CD4-positive, alpha-beta T cell (primary cell): ENCODE measurements at regions not wholly inside any gene's neighbourhood (a gene's known extent, or its start where the extent isn't known, plus 50 kb on each side); places are given as distances from the start of the nearest gene placed in this dataset.

Source experiments
- ATAC-seq: fragments of 200-7000 bp; cut with Tn5 transposase; one replicate; pipeline ENCODE4 v1.10.0; 2022; ENCODE audit warnings: mild to moderate bottlenecking; ENCODE audit not compliant: poor library complexity
- CTCF ChIA-PET: fragments of 350-600 bp; sonication (Branson Sonifier 250); formaldehyde crosslinking; loops from one replicate; lab custom pipeline; 2021; ENCODE audit warnings: antibody characterized with exemption, inconsistent platforms; lab: Charles Lee
- POLR2A ChIA-PET: fragments of 350-600 bp; sonication (Branson Sonifier 250); formaldehyde crosslinking; loops from one replicate; lab custom pipeline; 2021; ENCODE audit warnings: antibody characterized with exemption, inconsistent platforms; lab: Charles Lee
- DNase-seq, 14 experiments: peaks; one replicate each; pipeline ENCODE4 v3.0.0-alpha.2; 2013 to 2020; ENCODE audit warnings: mixed read lengths in 2 of 14
- H3K27ac ChIP-seq, 2 donors: one replicate each; pipeline versions ENCODE4 v1.5.1 to v1.7.0; 2013; ENCODE audit warnings: low read length in 2 of 2, low read depth in 1 of 2, mild to moderate bottlenecking in 1 of 2
- H3K27me3 ChIP-seq, 2 experiments: 1 replicate in 1 of 2; 2 replicates in 1 of 2; pipeline versions ENCODE4 v1.6.1 to v1.7.0; 2013; ENCODE audit warnings: low read length in 2 of 2, control low read depth in 1 of 2, mild to moderate bottlenecking in 1 of 2, moderate library complexity in 1 of 2; ENCODE audit not compliant: insufficient read depth in 2 of 2, control insufficient read depth in 1 of 2
- H3K36me3 ChIP-seq: one replicate; pipeline ENCODE4 v1.6.1; 2013; ENCODE audit warnings: low read length, control low read depth; ENCODE audit not compliant: insufficient read depth
- H3K4me1 ChIP-seq: one replicate; pipeline ENCODE4 v1.6.1; 2013; ENCODE audit warnings: low read length, control low read depth; ENCODE audit not compliant: insufficient read depth
- H3K4me3 ChIP-seq: one replicate; pipeline ENCODE4 v1.5.1; 2013; ENCODE audit warnings: mild to moderate bottlenecking, low read length, moderate library complexity
- H3K9me3 ChIP-seq, 2 experiments: 1 replicate in 1 of 2; 2 replicates in 1 of 2; pipeline versions ENCODE4 v1.6.1 to v1.7.0; 2013; ENCODE audit warnings: low read length in 2 of 2, mild to moderate bottlenecking in 2 of 2, control low read depth in 1 of 2, moderate library complexity in 1 of 2; ENCODE audit not compliant: control insufficient read depth in 1 of 2, insufficient read depth in 1 of 2
- H3K27ac Mint-ChIP-seq: one replicate; pipeline ENCODE4 v1.8.0; 2020; ENCODE audit warnings: mixed read lengths
- H3K27me3 Mint-ChIP-seq: one replicate; pipeline ENCODE4 v1.8.0; 2021; ENCODE audit warnings: mixed read lengths
- H3K36me3 Mint-ChIP-seq: one replicate; pipeline ENCODE4 v1.8.0; 2021; ENCODE audit warnings: low read depth, mixed read lengths
- H3K4me1 Mint-ChIP-seq: one replicate; pipeline ENCODE4 v1.8.0; 2021; ENCODE audit warnings: low read depth, mixed read lengths
- H3K4me3 Mint-ChIP-seq: one replicate; pipeline ENCODE4 v1.8.0; 2020; ENCODE audit warnings: mild to moderate bottlenecking, mixed read lengths
- H3K9me3 Mint-ChIP-seq: one replicate; pipeline ENCODE4 v1.8.0; 2020; ENCODE audit warnings: mixed read lengths
- intact Hi-C, 2 experiments: fragments of 100-400 bp; cut with DNase I in 1 of 2; cut with micrococcal nuclease in 1 of 2; formaldehyde crosslinking; loops; one replicate each; pipeline versions ENCODE4 v1.15.1 to v1.9.0; 2023 to 2025; cut with DNase I, micrococcal nuclease
- TF ChIP-seq, protein P1 (sequence below): fragments of 200-600 bp; IDR thresholded peaks from one replicate; pipeline ENCODE4 v1.8.0; 2022; ENCODE audit warnings: antibody characterized with exemption, mild to moderate bottlenecking

DNA sequence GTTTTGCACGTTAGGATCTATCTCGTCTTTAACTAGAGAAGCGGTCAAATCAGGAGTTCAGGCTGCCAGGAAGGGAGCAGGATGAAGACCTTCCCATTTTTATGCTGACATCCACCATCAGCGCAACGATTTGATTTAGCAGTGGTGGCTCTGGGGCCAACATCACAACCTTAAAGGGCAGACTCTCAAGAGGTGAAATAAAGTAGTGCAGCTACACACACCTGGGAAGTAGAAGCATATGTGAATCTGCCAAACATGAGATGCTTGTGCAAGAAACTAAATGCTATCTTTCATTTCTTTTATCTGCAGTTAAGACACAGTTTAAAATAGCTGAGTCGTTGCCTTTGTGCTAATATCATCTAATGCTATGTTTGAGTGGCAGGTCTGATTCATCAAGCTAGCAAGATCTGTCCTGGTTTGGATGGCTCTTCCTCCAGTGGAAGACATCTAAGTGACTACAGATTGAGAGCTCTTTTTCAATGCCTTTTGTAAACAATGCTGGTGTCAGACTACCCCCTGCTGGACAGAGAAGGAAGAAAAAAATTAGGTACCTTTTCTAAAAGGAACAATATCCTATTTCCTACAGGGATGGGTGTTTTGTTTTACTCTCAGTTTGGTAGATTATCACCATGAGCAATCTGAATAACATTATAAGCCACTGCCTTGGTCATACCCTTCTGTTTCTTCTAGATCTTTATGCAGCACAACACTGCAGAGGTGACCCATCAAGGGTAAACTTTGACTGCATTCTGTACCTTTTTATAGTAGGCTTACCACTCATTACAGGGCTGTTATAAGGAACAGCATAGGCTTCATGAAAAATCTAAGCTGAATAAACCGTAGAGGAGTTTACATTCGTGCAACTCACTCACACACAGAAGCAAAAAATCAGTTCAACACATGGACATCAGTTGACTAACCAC, 171.6 kb upstream of the FBXL4 start:
- Histone ChIP-seq H3K27ac (no peak overlapping the region), H3K36me3 (no peaks in the 10 kb centered on the region), H3K27me3 (peaks cover 0 to 4% of the 10 kb centered on the region in 2 experiments), H3K4me1 (no peaks in the 10 kb centered on the region), H3K9me3 (no peaks in the 10 kb centered on the region), H3K4me3 (no peak overlapping the region)
- ATAC-seq (no peak), DNase-seq (peak in 6 of 14 experiments; percentile 2 to 46 (median 20))
- CTCF ChIA-PET: interaction anchor here (0.6 to 1.7 kb wide), 7 partner anchors 9 to 1933 kb away, joined by 3 to 8 read pairs (median 3); no protein-coding TSS in a partner anchor
- peaks cover 54% of the 10 kb centered on the region for H3K27me3 Mint-ChIP-seq
- POLR2A ChIA-PET: no interaction called here
- TF ChIP-seq, protein P1, sequence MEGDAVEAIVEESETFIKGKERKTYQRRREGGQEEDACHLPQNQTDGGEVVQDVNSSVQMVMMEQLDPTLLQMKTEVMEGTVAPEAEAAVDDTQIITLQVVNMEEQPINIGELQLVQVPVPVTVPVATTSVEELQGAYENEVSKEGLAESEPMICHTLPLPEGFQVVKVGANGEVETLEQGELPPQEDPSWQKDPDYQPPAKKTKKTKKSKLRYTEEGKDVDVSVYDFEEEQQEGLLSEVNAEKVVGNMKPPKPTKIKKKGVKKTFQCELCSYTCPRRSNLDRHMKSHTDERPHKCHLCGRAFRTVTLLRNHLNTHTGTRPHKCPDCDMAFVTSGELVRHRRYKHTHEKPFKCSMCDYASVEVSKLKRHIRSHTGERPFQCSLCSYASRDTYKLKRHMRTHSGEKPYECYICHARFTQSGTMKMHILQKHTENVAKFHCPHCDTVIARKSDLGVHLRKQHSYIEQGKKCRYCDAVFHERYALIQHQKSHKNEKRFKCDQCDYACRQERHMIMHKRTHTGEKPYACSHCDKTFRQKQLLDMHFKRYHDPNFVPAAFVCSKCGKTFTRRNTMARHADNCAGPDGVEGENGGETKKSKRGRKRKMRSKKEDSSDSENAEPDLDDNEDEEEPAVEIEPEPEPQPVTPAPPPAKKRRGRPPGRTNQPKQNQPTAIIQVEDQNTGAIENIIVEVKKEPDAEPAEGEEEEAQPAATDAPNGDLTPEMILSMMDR: peak; percentile 63
- H3K27ac Mint-ChIP-seq: no peak overlapping the region
- intact Hi-C loops: loop anchor here (1.0 to 10.0 kb wide), 4 partner anchors 355 to 1933 kb away; no protein-coding TSS in a partner anchor
- H3K4me3 Mint-ChIP-seq: no peak overlapping the region
- no peaks in the 10 kb centered on the region for H3K9me3 Mint-ChIP-seq
- no peaks in the 10 kb centered on the region for H3K36me3 Mint-ChIP-seq
- H3K4me1 Mint-ChIP-seq: no peaks in the 10 kb centered on the region

DNA sequence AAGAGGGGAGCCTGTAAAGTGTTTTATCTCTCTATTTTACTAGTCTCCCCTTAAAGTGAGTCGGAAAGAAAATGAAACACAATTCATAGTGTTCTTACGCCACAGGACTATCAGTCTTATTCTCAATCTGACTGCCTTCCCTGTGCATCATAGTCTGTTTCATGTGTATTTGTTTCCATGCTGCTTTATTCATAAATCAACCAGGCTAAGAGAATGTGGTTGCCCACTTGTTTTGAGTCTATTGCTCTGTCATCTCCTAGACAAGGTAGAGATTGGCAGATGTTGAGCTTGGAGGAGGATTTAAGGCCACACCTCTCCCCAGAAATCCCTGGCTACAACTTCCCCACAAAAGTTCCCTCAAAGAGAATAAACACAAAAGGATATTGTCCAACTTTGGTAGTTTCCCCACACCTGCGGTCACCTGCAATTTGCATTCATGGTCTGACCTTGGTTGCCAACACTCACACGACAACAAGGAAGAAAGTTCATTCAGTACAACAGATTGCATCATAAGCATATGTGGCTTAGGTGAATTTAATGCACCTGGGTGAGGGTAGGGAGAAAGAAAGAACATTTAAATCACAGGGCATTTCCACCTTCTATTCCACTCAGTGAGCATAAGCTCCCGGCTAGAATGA, 167.1 kb upstream of the FBXL4 start:
- H3K27me3 Mint-ChIP-seq: peaks cover 44% of the 10 kb centered on the region

DNA sequence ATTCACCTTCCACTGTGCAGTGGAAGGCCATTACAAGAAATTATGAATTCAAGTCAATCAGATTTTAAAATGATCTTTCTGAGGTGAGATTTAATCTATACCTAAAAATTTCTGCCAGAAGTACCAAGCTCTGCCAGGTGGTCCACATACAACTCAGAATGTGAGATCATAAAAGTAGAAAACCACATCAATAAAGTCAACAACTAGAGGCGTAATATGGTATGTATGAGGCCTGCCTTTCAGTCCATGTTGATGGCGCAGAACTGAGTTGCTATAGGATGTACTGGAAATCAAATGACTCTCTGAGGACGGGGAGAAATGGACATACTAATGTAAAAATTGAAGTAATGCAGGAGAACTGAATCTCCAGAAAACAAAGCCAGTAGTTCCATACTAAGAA, 163.8 kb upstream of the FBXL4 start:
- Histone ChIP-seq H3K9me3 (no peaks in the 10 kb centered on the region), H3K4me3 (no peak overlapping the region), H3K4me1 (no peaks in the 10 kb centered on the region), H3K36me3 (no peaks in the 10 kb centered on the region), H3K27ac (no peak overlapping the region), H3K27me3 (peaks cover 0 to 7% of the 10 kb centered on the region in 2 experiments)
- ChIA-PET POLR2A (no interaction called here), CTCF (no interaction called here)
- TF ChIP-seq, protein P1: no peak
- Mint-ChIP-seq H3K27me3 (peaks cover 19% of the 10 kb centered on the region), H3K36me3 (no peaks in the 10 kb centered on the region), H3K4me1 (no peaks in the 10 kb centered on the region), H3K4me3 (no peak overlapping the region), H3K27ac (no peak overlapping the region), H3K9me3 (no peaks in the 10 kb centered on the region)
- DNase-seq: no peak
- intact Hi-C loops: loop anchor here in 1 of 2 experiments (10.0 kb wide), 1 partner anchor 347 kb away; no protein-coding TSS in a partner anchor
- no peak for ATAC-seq

More for the DNA sequence above, 167.1 kb upstream of the FBXL4 start:
- H3K27ac ChIP-seq: no peak overlapping the region
- intact Hi-C loops: loop anchor here in 1 of 2 experiments (10.0 kb wide), 1 partner anchor 350 kb away; no protein-coding TSS in a partner anchor
- H3K36me3 ChIP-seq: no peaks in the 10 kb centered on the region
- TF ChIP-seq, protein P1: no peak
- peaks cover 0 to 4% of the 10 kb centered on the region in 2 experiments for H3K27me3 ChIP-seq
- DNase-seq (no peak), ATAC-seq (no peak)
- CTCF ChIA-PET: no interaction called here
- no peaks in the 10 kb centered on the region for H3K4me1 ChIP-seq
- Mint-ChIP-seq H3K36me3 (no peaks in the 10 kb centered on the region), H3K9me3 (no peaks in the 10 kb centered on the region), H3K4me1 (no peaks in the 10 kb centered on the region), H3K27ac (no peak overlapping the region), H3K4me3 (no peak overlapping the region)
- no peaks in the 10 kb centered on the region for H3K9me3 ChIP-seq
- no peak overlapping the region for H3K4me3 ChIP-seq
- POLR2A ChIA-PET: no interaction called here
